ENCODE measurements at regions not wholly inside any gene's neighbourhood (a gene's known extent, or its start where the extent isn't known, plus 50 kb on each side); places are given as distances from the start of the nearest gene placed in this dataset.
A peak's percentile ranks its signal among the peaks of the same experiment; 100 is the strongest.

DNA sequence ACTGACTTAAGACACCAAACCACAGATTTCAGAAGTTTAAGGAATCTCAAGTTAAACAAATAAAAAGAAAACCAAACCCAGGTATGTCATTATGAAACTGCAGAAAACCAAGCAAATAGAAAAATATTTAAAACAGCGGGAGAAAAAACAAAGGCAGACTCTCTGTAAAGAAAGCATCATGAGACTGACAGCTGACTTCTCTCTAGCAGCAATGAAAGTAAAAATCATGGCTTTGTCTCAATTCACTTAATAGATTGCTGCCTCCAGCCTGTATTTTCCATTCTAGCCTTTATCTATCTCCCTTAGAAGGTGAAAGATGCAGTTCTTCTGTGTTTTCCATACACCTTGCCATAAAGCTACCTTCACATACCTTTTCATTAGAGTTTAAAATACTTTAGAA, 131.1 kb upstream of the IPO5 start:
- DNase-seq (ENCODE audit: low read depth), result no peak
- H3K4me3 ChIP-seq (ENCODE audit: low read length), result no peak overlapping the region
- TF ChIP-seq, protein P1, sequence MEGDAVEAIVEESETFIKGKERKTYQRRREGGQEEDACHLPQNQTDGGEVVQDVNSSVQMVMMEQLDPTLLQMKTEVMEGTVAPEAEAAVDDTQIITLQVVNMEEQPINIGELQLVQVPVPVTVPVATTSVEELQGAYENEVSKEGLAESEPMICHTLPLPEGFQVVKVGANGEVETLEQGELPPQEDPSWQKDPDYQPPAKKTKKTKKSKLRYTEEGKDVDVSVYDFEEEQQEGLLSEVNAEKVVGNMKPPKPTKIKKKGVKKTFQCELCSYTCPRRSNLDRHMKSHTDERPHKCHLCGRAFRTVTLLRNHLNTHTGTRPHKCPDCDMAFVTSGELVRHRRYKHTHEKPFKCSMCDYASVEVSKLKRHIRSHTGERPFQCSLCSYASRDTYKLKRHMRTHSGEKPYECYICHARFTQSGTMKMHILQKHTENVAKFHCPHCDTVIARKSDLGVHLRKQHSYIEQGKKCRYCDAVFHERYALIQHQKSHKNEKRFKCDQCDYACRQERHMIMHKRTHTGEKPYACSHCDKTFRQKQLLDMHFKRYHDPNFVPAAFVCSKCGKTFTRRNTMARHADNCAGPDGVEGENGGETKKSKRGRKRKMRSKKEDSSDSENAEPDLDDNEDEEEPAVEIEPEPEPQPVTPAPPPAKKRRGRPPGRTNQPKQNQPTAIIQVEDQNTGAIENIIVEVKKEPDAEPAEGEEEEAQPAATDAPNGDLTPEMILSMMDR (IDR thresholded peaks at IDR 0.05; ENCODE audit: insufficient read depth, low read depth, low read length, missing control alignments), result no peak

DNA sequence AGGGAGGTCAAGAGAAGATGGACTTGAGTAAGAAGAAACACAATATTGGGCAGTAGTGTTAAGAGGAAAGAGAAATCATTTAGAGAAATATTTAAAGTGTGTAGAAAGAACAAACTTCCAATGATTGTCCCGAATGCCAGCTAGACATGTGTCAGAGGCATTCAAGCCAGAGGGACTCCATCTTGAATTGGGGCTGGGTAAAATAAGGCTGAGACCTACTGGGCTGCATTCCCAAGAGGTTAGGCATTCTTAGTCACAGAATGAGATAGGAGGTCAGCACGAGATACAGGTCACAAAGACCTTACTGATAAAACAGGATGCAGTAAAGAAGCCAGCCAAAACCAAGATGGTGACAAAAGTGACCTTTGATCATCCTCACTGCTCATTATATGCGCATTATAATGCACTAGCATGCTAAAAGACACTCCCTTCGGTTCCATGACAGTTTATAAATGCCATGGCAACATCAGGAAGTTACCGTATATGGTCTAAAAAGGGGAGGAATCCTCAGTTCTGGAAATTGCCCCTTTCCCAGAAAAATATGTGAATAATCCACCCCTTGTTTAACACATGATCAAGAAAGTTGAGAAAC, 127.0 kb upstream of the IPO5 start:
- no peak overlapping the region for H3K4me3 ChIP-seq (ENCODE audit: low read length)
- DNase-seq (ENCODE audit: low read depth), result no peak
- TF ChIP-seq, protein P1 (IDR thresholded peaks at IDR 0.05; ENCODE audit: insufficient read depth, low read depth, low read length, missing control alignments), result no peak

DNA sequence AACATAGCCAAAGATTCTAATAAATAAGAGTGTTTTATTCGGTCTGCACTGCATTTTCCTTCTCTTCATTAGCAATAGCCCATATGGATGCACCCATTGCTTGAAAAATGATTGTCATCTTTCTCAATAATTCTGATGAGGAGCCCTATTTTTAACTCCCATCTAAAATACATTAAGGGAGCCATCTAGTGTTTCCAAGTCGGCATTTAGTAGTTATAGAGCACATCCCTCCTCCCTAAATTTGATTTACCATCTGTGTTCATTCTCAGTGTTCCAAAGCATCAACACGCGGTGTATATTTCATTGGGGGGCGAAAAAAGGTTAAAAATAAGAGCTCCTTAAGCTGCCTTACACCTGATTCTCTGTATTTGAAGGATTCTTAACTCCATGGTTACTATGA, 119.2 kb upstream of the IPO5 start:
- TF ChIP-seq, protein P1 (IDR thresholded peaks at IDR 0.05; ENCODE audit: insufficient read depth, low read depth, low read length, missing control alignments), result no peak
- H3K4me3 ChIP-seq (ENCODE audit: low read length), result no peak overlapping the region
- no peak for DNase-seq (ENCODE audit: low read depth)

DNA sequence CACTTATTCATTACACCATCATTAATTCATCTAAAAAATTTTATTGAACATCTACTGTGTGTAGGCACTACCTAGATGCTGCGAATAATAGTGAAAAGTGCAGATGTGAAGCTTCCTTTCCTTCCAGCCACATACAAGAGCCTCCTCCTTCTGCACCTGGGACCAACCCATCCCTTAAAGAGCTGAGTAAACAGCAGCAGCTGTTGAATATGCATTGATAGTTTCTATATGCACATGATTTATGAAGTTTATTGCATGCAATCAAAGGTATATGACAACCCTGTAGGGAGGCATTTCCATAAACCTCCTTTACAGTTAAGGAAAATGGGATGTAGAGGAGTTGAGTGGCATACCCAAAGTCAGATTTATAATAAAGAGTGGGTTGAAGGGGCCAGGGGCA, 110.3 kb upstream of the IPO5 start:
- no peak for DNase-seq (ENCODE audit: low read depth)
- TF ChIP-seq, protein P1 (IDR thresholded peaks at IDR 0.05; ENCODE audit: insufficient read depth, low read depth, low read length, missing control alignments), result no peak
- no peak overlapping the region for H3K4me3 ChIP-seq (ENCODE audit: low read length)

DNA sequence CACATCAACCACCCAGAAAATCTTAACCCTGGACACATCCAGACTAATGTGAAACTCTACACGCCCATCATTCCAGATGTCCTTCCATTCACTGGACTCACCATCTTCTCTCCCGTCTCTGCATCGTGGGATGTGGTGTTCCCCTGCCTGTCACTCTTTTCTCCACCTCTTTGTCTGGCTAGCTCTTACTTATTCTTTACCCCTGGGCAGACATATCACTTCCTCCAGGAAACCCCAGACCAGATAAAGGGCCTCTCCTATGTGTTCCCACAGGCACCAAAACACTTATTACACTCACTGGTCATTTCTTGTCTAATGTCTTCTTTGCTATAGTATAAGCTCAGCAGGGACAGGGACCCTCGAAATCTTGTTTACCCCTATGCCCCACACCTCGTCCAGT, 109.3 kb upstream of the IPO5 start:
- H3K4me3 ChIP-seq (ENCODE audit: low read length), result no peak overlapping the region
- DNase-seq (ENCODE audit: low read depth), result peak; percentile 14
- TF ChIP-seq, protein P1 (IDR thresholded peaks at IDR 0.05; ENCODE audit: insufficient read depth, low read depth, low read length, missing control alignments), result no peak

DNA sequence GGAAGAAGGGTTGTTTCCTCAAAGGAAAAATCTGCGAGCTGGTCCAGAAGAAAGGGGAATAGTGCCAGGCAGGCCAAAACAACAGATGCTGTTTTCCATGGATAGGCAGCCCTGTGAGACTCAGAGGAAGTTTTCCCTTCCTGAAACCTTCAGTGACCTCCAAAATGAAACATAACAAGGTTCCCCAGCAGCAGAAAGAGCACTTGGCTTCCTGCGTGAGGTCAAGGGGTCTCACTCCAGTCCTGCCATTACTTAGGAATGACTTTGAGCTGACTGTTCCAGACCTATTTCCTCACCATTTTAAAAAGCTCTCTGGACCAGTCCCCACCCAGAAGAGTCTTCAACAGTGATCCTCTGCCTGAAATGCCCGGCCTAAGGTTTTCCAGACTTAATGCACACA, 104.6 kb upstream of the IPO5 start:
- no peak for DNase-seq (ENCODE audit: low read depth)
- no peak overlapping the region for H3K4me3 ChIP-seq (ENCODE audit: low read length)
- TF ChIP-seq, protein P1 (IDR thresholded peaks at IDR 0.05; ENCODE audit: insufficient read depth, low read depth, low read length, missing control alignments), result no peak

DNA sequence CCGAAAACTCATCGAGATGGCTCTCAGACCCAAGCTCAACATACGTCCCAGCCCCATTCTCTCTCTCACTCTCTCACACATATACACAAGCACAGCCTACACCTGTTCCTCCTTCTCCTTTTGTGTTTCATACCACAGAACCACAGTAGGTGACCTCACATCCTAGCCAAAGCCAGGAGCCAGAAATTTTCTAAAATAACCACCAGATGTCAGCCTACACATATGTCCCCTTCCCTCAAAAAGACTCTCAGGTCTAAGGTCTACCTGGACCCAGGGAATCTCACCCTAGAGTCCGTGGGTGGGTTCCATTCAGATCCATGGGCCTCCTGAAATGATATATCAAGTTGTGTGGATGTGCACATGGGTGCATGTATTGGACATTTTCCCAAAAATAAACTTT, 104.2 kb upstream of the IPO5 start:
- peak; percentile 50 for DNase-seq (ENCODE audit: low read depth)
- H3K4me3 ChIP-seq (ENCODE audit: low read length), result no peak overlapping the region
- TF ChIP-seq, protein P1 (IDR thresholded peaks at IDR 0.05; ENCODE audit: insufficient read depth, low read depth, low read length, missing control alignments), result peak; percentile 47

Data from epithelial cell of esophagus (primary cell).